GM12878 (cell line): ENCODE measurements at regions not wholly inside any gene's neighbourhood (a gene's known extent, or its start where the extent isn't known, plus 50 kb on each side); places are given as distances from the start of the nearest gene placed in this dataset.

Experiments
- ATAC-seq: fragments of 200-7000 bp; cut with Tn5 transposase; 3 replicates; pipeline ENCODE4 v1.9.1; 2020; ENCODE audit warnings: mild to moderate bottlenecking, moderate library complexity
- BruUV-seq: library from RNA; stranded (reverse); fragments of 400-500 nt; replicated peaks from 2 replicates; lab custom pipeline; 2021; lab: Mats Ljungman, UMichigan
- CTCF ChIA-PET: fragments of 300-600 bp; sonication (Branson Sonifier 250); formaldehyde crosslinking; extraction: SDS; loops from one replicate; lab custom pipeline; 2021; ENCODE audit warnings: inconsistent platforms; lab: Yijun Ruan, JAX
- POLR2A ChIA-PET: fragments of 350-600 bp; formaldehyde crosslinking; extraction: SDS; loops from one replicate; lab custom pipeline; 2021; ENCODE audit warnings: inconsistent platforms; lab: Charles Lee
- RAD21 ChIA-PET: fragments of 300-600 bp; sonication (Branson Sonifier 250); formaldehyde crosslinking; loops from one replicate; lab custom pipeline; 2023; ENCODE audit warnings: antibody characterized with exemption; ENCODE audit not compliant: unreplicated experiment; lab: Charles Lee
- SMC1A ChIA-PET: fragments of 300-600 bp; sonication (Branson Sonifier 250); formaldehyde crosslinking; loops from one replicate; lab custom pipeline; 2023; ENCODE audit not compliant: unreplicated experiment, uncharacterized antibody; lab: Charles Lee
- DNase-seq: peaks from one replicate; pipeline ENCODE4 v3.0.0-alpha.2; 2011; ENCODE audit warnings: low read depth, low spot score
- FAIRE-seq: peaks from 3 replicates; lab custom pipeline; 2011; peaks lifted over from hg19 to GRCh38; lab: Jason Lieb, UNC
- H2AFZ ChIP-seq: 2 replicates; pipeline ENCODE4 v1.6.0; 2011; ENCODE audit warnings: low read depth, low read length, control low read depth; ENCODE audit not compliant: control insufficient read depth
- H3K27ac ChIP-seq: 2 replicates; pipeline ENCODE4 v1.5.1; 2011; ENCODE audit warnings: control low read depth; ENCODE audit not compliant: control insufficient read depth, insufficient read depth
- H3K27me3 ChIP-seq, 2 experiments: replicated peaks in 1 of 2; 2 replicates each; pipeline versions ENCODE4 v1.6.0 to v1.6.1; 2011; ENCODE audit warnings: low read length in 1 of 2; ENCODE audit not compliant: control insufficient read depth in 2 of 2, insufficient read depth in 2 of 2
- H3K36me3 ChIP-seq, 2 experiments: 2 replicates each; pipeline ENCODE4 v1.5.1; 2011; ENCODE audit warnings: low read length in 1 of 2; ENCODE audit not compliant: control insufficient read depth in 2 of 2, insufficient read depth in 2 of 2
- H3K4me1 ChIP-seq: 2 replicates; pipeline ENCODE4 v1.6.1; 2011; ENCODE audit warnings: mild to moderate bottlenecking, low read length, moderate library complexity, mixed read lengths; ENCODE audit not compliant: control insufficient read depth, insufficient read depth
- H3K4me2 ChIP-seq: 2 replicates; pipeline ENCODE4 v1.6.0; 2011; ENCODE audit warnings: control low read depth; ENCODE audit not compliant: control insufficient read depth, insufficient read depth
- H3K4me3 ChIP-seq: fragments of 200-600 bp; sonication (generic); 2 replicates; pipeline ENCODE4 v1.5.1; 2016
- H3K79me2 ChIP-seq: 2 replicates; pipeline ENCODE4 v1.6.0; 2011; ENCODE audit warnings: low read length; ENCODE audit not compliant: control insufficient read depth, insufficient read depth
- H3K9ac ChIP-seq: 2 replicates; pipeline ENCODE4 v1.8.0; 2011; ENCODE audit warnings: low read length, control low read depth, mixed read lengths; ENCODE audit not compliant: control insufficient read depth, insufficient read depth
- H3K9me3 ChIP-seq: replicated peaks from 3 replicates; pipeline ENCODE4 v1.5.1; 2011; ENCODE audit warnings: mild to moderate bottlenecking, low read length; ENCODE audit not compliant: control insufficient read depth, insufficient read depth
- H4K20me1 ChIP-seq: 2 replicates; pipeline ENCODE4 v1.6.0; 2011; ENCODE audit not compliant: control insufficient read depth, insufficient read depth
- DPF2 ChIP-seq: fragments of 450-650 bp; IDR thresholded peaks from 2 replicates; pipeline ENCODE4 v1.6.1; 2017; ENCODE audit warnings: mild to moderate bottlenecking
- JUND ChIP-seq: IDR thresholded peaks from 2 replicates; pipeline ENCODE4 v1.6.1; 2012; ENCODE audit warnings: low read depth, mild to moderate bottlenecking, low read length, improper control_type of control experiment, moderate library complexity
- PAX8 ChIP-seq: fragments of 450-650 bp; IDR thresholded peaks from 2 replicates; pipeline ENCODE4 v1.6.1; 2017; ENCODE audit warnings: mild to moderate bottlenecking, moderate library complexity
- ZNF24 ChIP-seq: fragments of 450-650 bp; IDR thresholded peaks from 2 replicates; pipeline ENCODE4 v1.6.1; 2017; ENCODE audit warnings: antibody characterized with exemption, mild to moderate bottlenecking
- ZNF274 ChIP-seq: IDR thresholded peaks from one replicate; pipeline ENCODE4 v1.8.0; 2011; ENCODE audit not compliant: insufficient read length, insufficient read depth
- whole genome bisulfite sequencing: methylation state at CpG from one replicate; pipeline ENCODE4 v1.1.6; 2016; ENCODE audit warnings: low lambda C conversion rate; ENCODE audit not compliant: insufficient replicate concordance, insufficient coverage; ENCODE audit errors: missing lambda C conversion rate; 5-methylcytosine and 5-hydroxymethylcytosine counted together
- in situ Hi-C: fragments of 300-500 bp; cut with MboI; formaldehyde crosslinking; loops from 9 replicates; pipeline ENCODE4 v1.14.3; 2018; ENCODE audit warnings: mixed read lengths
- intact Hi-C: fragments of 100-400 bp; cut with micrococcal nuclease; formaldehyde crosslinking; loops from one replicate; pipeline ENCODE4 v1.14.2; 2022; ENCODE audit not compliant: unreplicated experiment
- TF ChIP-seq, protein P1 (sequence below): IDR thresholded peaks from 2 replicates; pipeline ENCODE4 v1.6.1; 2012; ENCODE audit warnings: improper control_type of control experiment, low read depth, low read length; ENCODE audit not compliant: insufficient replicate concordance
- TF ChIP-seq, protein P2 (sequence below): IDR thresholded peaks from 2 replicates; pipeline ENCODE4 v1.6.1; 2012; ENCODE audit warnings: low read depth, low read length, improper control_type of control experiment
- TF ChIP-seq, protein P3 (sequence below): fragments of 450-650 bp; IDR thresholded peaks from 2 replicates; pipeline ENCODE4 v1.6.1; 2016; ENCODE audit warnings: mild to moderate bottlenecking

DNA sequence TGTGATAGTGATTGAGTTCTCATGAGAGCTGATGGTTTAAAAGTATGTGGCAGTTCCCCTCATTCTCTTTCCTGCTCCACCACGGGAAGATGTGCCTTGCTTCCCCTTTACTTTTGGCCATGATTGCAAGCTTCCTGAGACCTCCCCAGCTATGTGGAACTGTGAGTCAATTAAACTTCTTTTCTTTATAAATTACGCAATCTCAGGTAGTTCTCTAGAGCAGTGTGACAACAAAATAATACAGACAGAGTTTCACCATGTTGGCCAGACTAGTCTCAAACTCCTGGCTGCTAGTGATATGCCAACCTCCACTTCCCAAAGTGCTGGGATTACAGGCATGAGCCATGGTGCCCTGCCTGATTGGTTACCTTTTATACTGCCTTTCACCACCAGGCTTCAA, 755.2 kb downstream of the METTL15 start (continued):
- TF ChIP-seq, protein P1, sequence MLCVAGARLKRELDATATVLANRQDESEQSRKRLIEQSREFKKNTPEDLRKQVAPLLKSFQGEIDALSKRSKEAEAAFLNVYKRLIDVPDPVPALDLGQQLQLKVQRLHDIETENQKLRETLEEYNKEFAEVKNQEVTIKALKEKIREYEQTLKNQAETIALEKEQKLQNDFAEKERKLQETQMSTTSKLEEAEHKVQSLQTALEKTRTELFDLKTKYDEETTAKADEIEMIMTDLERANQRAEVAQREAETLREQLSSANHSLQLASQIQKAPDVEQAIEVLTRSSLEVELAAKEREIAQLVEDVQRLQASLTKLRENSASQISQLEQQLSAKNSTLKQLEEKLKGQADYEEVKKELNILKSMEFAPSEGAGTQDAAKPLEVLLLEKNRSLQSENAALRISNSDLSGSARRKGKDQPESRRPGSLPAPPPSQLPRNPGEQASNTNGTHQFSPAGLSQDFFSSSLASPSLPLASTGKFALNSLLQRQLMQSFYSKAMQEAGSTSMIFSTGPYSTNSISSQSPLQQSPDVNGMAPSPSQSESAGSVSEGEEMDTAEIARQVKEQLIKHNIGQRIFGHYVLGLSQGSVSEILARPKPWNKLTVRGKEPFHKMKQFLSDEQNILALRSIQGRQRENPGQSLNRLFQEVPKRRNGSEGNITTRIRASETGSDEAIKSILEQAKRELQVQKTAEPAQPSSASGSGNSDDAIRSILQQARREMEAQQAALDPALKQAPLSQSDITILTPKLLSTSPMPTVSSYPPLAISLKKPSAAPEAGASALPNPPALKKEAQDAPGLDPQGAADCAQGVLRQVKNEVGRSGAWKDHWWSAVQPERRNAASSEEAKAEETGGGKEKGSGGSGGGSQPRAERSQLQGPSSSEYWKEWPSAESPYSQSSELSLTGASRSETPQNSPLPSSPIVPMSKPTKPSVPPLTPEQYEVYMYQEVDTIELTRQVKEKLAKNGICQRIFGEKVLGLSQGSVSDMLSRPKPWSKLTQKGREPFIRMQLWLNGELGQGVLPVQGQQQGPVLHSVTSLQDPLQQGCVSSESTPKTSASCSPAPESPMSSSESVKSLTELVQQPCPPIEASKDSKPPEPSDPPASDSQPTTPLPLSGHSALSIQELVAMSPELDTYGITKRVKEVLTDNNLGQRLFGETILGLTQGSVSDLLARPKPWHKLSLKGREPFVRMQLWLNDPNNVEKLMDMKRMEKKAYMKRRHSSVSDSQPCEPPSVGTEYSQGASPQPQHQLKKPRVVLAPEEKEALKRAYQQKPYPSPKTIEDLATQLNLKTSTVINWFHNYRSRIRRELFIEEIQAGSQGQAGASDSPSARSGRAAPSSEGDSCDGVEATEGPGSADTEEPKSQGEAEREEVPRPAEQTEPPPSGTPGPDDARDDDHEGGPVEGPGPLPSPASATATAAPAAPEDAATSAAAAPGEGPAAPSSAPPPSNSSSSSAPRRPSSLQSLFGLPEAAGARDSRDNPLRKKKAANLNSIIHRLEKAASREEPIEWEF: no peak

DNA sequence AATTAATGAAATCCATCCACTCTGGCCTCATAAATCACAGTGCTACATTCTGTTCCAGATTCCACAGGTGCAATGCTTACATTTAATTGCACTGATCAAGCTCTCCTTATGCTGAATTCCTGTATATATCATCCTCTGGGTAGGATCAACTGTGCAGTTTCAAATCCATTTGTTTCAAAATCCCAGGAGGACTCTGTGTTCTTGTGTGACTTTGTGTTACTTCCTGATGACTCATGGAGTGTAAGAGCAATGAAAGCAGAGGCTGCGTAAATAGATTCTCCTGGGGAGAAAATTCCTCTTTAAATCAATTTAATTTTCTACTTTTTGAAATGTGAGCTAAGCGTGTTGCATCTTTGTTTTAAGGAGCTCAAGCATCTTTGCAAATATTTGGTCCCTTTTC, 752.7 kb downstream of the METTL15 start:
- no peaks in the 10 kb centered on the region for H3K27me3 ChIP-seq
- H3K9ac ChIP-seq: no peak overlapping the region
- FAIRE-seq: no peak
- in situ Hi-C loops (no loop called here), intact Hi-C loops (no loop called here)
- WGBS: 0% methylated on average over 2 of the region's 2 CpGs
- H3K4me1 ChIP-seq: no peaks in the 10 kb centered on the region
- H3K9me3 ChIP-seq: no peaks in the 10 kb centered on the region
- no peak overlapping the region for H3K27ac ChIP-seq
- H2AFZ ChIP-seq: no peak overlapping the region
- H3K4me3 ChIP-seq: no peak overlapping the region
- no TSS peak for BruUV-seq
- no peaks in the 10 kb centered on the region for H3K79me2 ChIP-seq
- POLR2A ChIA-PET: no interaction called here
- H3K36me3 ChIP-seq: no peaks in the 10 kb centered on the region
- no peak for TF ChIP-seq JUND
- TF ChIP-seq ZNF274: no peak
- TF ChIP-seq PAX8: no peak
- TF ChIP-seq, protein P1: no peak
- TF ChIP-seq, protein P2, sequence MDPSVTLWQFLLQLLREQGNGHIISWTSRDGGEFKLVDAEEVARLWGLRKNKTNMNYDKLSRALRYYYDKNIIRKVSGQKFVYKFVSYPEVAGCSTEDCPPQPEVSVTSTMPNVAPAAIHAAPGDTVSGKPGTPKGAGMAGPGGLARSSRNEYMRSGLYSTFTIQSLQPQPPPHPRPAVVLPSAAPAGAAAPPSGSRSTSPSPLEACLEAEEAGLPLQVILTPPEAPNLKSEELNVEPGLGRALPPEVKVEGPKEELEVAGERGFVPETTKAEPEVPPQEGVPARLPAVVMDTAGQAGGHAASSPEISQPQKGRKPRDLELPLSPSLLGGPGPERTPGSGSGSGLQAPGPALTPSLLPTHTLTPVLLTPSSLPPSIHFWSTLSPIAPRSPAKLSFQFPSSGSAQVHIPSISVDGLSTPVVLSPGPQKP: no peak
- TF ChIP-seq, protein P3, sequence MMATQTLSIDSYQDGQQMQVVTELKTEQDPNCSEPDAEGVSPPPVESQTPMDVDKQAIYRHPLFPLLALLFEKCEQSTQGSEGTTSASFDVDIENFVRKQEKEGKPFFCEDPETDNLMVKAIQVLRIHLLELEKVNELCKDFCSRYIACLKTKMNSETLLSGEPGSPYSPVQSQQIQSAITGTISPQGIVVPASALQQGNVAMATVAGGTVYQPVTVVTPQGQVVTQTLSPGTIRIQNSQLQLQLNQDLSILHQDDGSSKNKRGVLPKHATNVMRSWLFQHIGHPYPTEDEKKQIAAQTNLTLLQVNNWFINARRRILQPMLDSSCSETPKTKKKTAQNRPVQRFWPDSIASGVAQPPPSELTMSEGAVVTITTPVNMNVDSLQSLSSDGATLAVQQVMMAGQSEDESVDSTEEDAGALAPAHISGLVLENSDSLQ: no peak
- no peak for TF ChIP-seq ZNF24
- TF ChIP-seq DPF2: no peak
- ATAC-seq: no peak
- H3K4me2 ChIP-seq: no peak overlapping the region
- CTCF ChIA-PET: no interaction called here
- SMC1A ChIA-PET: no interaction called here
- no peaks in the 10 kb centered on the region for H4K20me1 ChIP-seq
- RAD21 ChIA-PET: interaction anchor here (1.2 kb wide), 1 partner anchor 50 kb away, joined by 3 read pairs; no protein-coding TSS in a partner anchor
- DNase-seq: no peak
